HUDEP-2 (cell line): ENCODE measurements at regions not wholly inside any gene's neighbourhood (a gene's known extent, or its start where the extent isn't known, plus 50 kb on each side); places are given as distances from the start of the nearest gene placed in this dataset.
"Not testable (repeated sequence)": the region's sequence is repeated elsewhere in the genome, so short reads cannot be mapped to it uniquely, and the experiment has no call there.

Experiments used
- DNase-seq, 76 experiments: peaks; one replicate each; lab custom pipeline; 2025; ENCODE audit not compliant: unreplicated experiment in 76 of 76; lab: John Stamatoyannopoulos, UW

GRCh38 chrX:34576864-34577263, 80.2 kb downstream of the TMEM47 start:
- DNase-seq = no peak

GRCh38 chrX:34565981-34566380, 91.1 kb downstream of the TMEM47 start:
- no peak for DNase-seq

GRCh38 chrX:34563804-34564203, 93.3 kb downstream of the TMEM47 start:
- no peak for DNase-seq

GRCh38 chrX:34563061-34563460, 94.0 kb downstream of the TMEM47 start:
- DNase-seq = no peak

- no peak for DNase-seq
Measured at GRCh38 chrX:34562006-34562405, 95.1 kb downstream of the TMEM47 start.

- DNase-seq = no peak
Measured at GRCh38 chrX:34560180-34560579, 96.9 kb downstream of the TMEM47 start.

- no peak for DNase-seq
Measured at GRCh38 chrX:34559325-34559724, 97.8 kb downstream of the TMEM47 start.

GRCh38 chrX:34557733-34558132, 99.4 kb downstream of the TMEM47 start:
- DNase-seq = no peak

GRCh38 chrX:34555481-34555880, 101.6 kb downstream of the TMEM47 start:
- no peak for DNase-seq

- DNase-seq = no peak
Measured at GRCh38 chrX:34546366-34546765, 110.7 kb downstream of the TMEM47 start.

GRCh38 chrX:34528081-34528480, 129.0 kb downstream of the TMEM47 start:
- no peak for DNase-seq

- DNase-seq = no peak
Measured at GRCh38 chrX:34521563-34521962, 135.5 kb downstream of the TMEM47 start.

- DNase-seq = no peak
Measured at GRCh38 chrX:34509394-34509793, 147.7 kb downstream of the TMEM47 start.

GRCh38 chrX:34503119-34503518, 154.0 kb downstream of the TMEM47 start:
- DNase-seq = no peak

- no peak for DNase-seq
Measured at GRCh38 chrX:34493086-34493485, 164.0 kb downstream of the TMEM47 start.

- no peak for DNase-seq
Measured at GRCh38 chrX:34491126-34491525, 166.0 kb downstream of the TMEM47 start.

GRCh38 chrX:34487364-34487763, 169.7 kb downstream of the TMEM47 start:
- no peak for DNase-seq

GRCh38 chrX:34483980-34484379, 173.1 kb downstream of the TMEM47 start:
- DNase-seq = no peak

- no peak for DNase-seq
Measured at GRCh38 chrX:34470507-34470906, 186.6 kb downstream of the TMEM47 start.

- DNase-seq = no peak
Measured at GRCh38 chrX:34467437-34467836, 189.6 kb downstream of the TMEM47 start.

GRCh38 chrX:34463220-34463619, 193.9 kb downstream of the TMEM47 start:
- DNase-seq = not testable (repeated sequence)

GRCh38 chrX:34457850-34458249, 199.2 kb downstream of the TMEM47 start:
- not testable (repeated sequence) for DNase-seq

- no peak for DNase-seq
Measured at GRCh38 chrX:34437586-34437985, 219.5 kb downstream of the TMEM47 start.

GRCh38 chrX:34426334-34426733, 230.8 kb downstream of the TMEM47 start:
- no peak for DNase-seq
